ENCODE measurements at regions not wholly inside any gene's neighbourhood (a gene's known extent, or its start where the extent isn't known, plus 50 kb on each side); places are given as distances from the start of the nearest gene placed in this dataset.

DNA sequence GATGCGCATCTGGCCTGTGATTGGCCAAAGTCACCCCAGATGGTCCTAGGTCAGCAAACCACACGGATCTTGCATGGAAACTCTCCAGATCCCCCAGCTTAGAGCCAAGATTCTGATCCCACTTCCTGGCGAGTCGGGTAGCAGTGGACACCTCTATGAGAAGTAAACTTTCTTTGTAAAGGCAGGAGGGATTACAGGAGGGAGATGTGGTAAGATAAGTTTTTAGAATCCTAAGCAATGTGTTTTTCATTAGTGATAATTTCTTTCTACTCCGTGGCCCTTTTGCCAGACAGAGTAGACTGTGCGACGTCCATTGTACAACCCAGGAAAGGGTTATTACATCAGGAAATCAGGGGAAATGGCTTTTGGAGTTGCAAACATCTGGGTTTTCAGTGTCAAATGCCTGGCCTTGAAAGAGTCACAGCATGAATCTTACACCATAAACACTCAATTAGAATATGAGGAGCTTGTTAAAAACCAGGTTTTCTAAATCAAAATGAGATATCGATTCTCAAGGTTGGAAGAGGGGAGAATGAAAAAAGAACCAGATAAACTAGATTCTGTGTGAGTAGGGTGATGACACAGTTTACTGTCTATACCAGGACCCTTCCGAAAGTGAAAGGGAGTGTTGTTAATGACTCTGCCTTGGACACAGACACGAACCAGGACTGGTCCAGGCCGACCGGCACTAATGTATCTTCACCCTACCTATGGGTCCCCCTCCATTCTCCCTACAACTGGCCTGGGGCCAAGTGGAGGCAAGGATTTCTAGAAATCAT, 61.9 kb upstream of the WAC start:
- no peaks in the 10 kb centered on the region for H3K36me3 ChIP-seq (ENCODE audit: control insufficient read depth in 1 of 2, insufficient read depth in 2 of 2, low read length in 2 of 2)
- no peak overlapping the region for H3K9ac ChIP-seq (ENCODE audit: low read length)
- TF ChIP-seq JUND (IDR thresholded peaks at IDR 0.05) (no peak), CBX3 (IDR thresholded peaks at IDR 0.05; ENCODE audit: low read depth) (no peak), FOSL1 (IDR thresholded peaks at IDR 0.05; ENCODE audit: low read depth) (no peak), SIN3A (IDR thresholded peaks at IDR 0.05; ENCODE audit: low read depth) (no peak), ZNF274 (IDR thresholded peaks at IDR 0.05; ENCODE audit: low read depth, low read length) (no peak), YY1 (IDR thresholded peaks at IDR 0.05; ENCODE audit: extremely low read depth, insufficient replicate concordance, low read depth, low read length) (no peak), RAD21 (IDR thresholded peaks at IDR 0.05; ENCODE audit: low read depth) (no peak), ZFX (IDR thresholded peaks at IDR 0.05) (no peak), TCF7L2 (IDR thresholded peaks at IDR 0.05; ENCODE audit: borderline replicate concordance, extremely low read depth, insufficient read depth, insufficient read length) (no peak), EZH2 (IDR thresholded peaks at IDR 0.05) (no peak)
- TF ChIP-seq, protein P1, sequence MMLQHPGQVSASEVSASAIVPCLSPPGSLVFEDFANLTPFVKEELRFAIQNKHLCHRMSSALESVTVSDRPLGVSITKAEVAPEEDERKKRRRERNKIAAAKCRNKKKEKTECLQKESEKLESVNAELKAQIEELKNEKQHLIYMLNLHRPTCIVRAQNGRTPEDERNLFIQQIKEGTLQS (IDR thresholded peaks at IDR 0.05), result no peak
- TF ChIP-seq, protein P2, sequence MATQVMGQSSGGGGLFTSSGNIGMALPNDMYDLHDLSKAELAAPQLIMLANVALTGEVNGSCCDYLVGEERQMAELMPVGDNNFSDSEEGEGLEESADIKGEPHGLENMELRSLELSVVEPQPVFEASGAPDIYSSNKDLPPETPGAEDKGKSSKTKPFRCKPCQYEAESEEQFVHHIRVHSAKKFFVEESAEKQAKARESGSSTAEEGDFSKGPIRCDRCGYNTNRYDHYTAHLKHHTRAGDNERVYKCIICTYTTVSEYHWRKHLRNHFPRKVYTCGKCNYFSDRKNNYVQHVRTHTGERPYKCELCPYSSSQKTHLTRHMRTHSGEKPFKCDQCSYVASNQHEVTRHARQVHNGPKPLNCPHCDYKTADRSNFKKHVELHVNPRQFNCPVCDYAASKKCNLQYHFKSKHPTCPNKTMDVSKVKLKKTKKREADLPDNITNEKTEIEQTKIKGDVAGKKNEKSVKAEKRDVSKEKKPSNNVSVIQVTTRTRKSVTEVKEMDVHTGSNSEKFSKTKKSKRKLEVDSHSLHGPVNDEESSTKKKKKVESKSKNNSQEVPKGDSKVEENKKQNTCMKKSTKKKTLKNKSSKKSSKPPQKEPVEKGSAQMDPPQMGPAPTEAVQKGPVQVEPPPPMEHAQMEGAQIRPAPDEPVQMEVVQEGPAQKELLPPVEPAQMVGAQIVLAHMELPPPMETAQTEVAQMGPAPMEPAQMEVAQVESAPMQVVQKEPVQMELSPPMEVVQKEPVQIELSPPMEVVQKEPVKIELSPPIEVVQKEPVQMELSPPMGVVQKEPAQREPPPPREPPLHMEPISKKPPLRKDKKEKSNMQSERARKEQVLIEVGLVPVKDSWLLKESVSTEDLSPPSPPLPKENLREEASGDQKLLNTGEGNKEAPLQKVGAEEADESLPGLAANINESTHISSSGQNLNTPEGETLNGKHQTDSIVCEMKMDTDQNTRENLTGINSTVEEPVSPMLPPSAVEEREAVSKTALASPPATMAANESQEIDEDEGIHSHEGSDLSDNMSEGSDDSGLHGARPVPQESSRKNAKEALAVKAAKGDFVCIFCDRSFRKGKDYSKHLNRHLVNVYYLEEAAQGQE (IDR thresholded peaks at IDR 0.05; ENCODE audit: low read depth), result no peak
- TF ChIP-seq, protein P3, sequence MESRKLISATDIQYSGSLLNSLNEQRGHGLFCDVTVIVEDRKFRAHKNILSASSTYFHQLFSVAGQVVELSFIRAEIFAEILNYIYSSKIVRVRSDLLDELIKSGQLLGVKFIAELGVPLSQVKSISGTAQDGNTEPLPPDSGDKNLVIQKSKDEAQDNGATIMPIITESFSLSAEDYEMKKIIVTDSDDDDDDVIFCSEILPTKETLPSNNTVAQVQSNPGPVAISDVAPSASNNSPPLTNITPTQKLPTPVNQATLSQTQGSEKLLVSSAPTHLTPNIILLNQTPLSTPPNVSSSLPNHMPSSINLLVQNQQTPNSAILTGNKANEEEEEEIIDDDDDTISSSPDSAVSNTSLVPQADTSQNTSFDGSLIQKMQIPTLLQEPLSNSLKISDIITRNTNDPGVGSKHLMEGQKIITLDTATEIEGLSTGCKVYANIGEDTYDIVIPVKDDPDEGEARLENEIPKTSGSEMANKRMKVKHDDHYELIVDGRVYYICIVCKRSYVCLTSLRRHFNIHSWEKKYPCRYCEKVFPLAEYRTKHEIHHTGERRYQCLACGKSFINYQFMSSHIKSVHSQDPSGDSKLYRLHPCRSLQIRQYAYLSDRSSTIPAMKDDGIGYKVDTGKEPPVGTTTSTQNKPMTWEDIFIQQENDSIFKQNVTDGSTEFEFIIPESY (IDR thresholded peaks at IDR 0.05; ENCODE audit: extremely low read depth, insufficient replicate concordance, low read length), result no peak
- no peak overlapping the region for H3K27ac ChIP-seq (ENCODE audit: low read depth, low read length)
- POLR2A ChIA-PET, result interaction anchor here (0.6 kb wide), 1 partner anchor 1457 kb away, joined by 4 read pairs; no protein-coding TSS in a partner anchor
- no peaks in the 10 kb centered on the region for H3K79me2 ChIP-seq (ENCODE audit: insufficient read depth, low read length)
- RAD21 ChIA-PET (ENCODE audit: low non-redundant PET in 1 of 2, low total read pairs in 2 of 2, uncharacterized antibody in 2 of 2, unreplicated experiment in 2 of 2), result no interaction called here
- H3K4me1 ChIP-seq (ENCODE audit: control insufficient read depth in 1 of 2, insufficient read depth in 2 of 2, low read length in 2 of 2), result no peaks in the 10 kb centered on the region
- BruUV-seq (replicated peaks), result no TSS peak
- no peaks in the 10 kb centered on the region for H4K20me1 ChIP-seq (ENCODE audit: insufficient read depth)
- no peaks in the 10 kb centered on the region for H3K27me3 ChIP-seq (ENCODE audit: insufficient read depth, low read length)
- no peak overlapping the region for H3K4me3 ChIP-seq (replicated peaks in 1 of 2; ENCODE audit: low read depth in 1 of 2, low read length in 2 of 2)
- DNase-seq (ENCODE audit: low read depth, low spot score), result no peak
- no peak overlapping the region for H3K4me2 ChIP-seq (ENCODE audit: low read length)
- no peak for ATAC-seq
- CTCF ChIA-PET, result no interaction called here
- H3K9me2 ChIP-seq (ENCODE audit: insufficient read depth), result no peaks in the 10 kb centered on the region
- H3K9me3 ChIP-seq (ENCODE audit: control insufficient read depth in 1 of 2, insufficient read depth in 1 of 2, low read depth in 1 of 2, low read length in 2 of 2), result no peaks in the 10 kb centered on the region
- intact Hi-C loops (cut with micrococcal nuclease), result no loop called here
- H2AFZ ChIP-seq (ENCODE audit: low read depth, low read length, poor library complexity, severe bottlenecking), result no peak overlapping the region
